ENCODE measurements at regions not wholly inside any gene's neighbourhood (a gene's known extent, or its start where the extent isn't known, plus 50 kb on each side); places are given as distances from the start of the nearest gene placed in this dataset.
A peak's percentile ranks its signal among the peaks of the same experiment; 100 is the strongest.

DNA sequence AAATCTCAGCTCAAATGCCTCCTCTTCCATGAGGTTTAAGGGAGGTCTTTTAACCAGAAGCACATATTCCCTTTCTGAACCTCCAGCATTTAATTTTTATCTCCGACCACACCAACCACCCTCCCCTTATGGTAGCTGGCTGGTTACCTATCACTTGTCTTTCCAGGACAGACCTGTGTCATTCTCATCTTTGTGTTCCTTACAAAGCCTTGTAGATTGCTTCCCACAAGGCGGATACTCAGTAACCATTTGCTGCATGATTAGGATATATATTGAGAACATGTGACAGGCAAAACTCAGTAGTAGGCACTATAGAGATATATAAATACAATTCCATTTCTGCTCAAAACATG, 119.5 kb downstream of the RPL22L1 start:
- Histone ChIP-seq H3K9ac (replicated peaks; ENCODE audit: extremely low read depth, insufficient read depth, low read length) (peak overlapping the region; percentile 75), H4K20me1 (replicated peaks; ENCODE audit: control insufficient read depth, extremely low read depth, insufficient read depth, low read length) (no peaks in the 10 kb centered on the region), H3K4me3 (replicated peaks in 1 of 3; ENCODE audit: insufficient read depth in 1 of 3, low read depth in 1 of 3, low read length in 3 of 3) (no peak overlapping the region), H3K79me2 (ENCODE audit: control insufficient read depth, insufficient read depth, low read length) (no peaks in the 10 kb centered on the region), H3K9me3 (replicated peaks; ENCODE audit: control insufficient read depth, insufficient read depth, low read length) (no peaks in the 10 kb centered on the region), H3K9me1 (replicated peaks; ENCODE audit: control insufficient read depth, extremely low read depth, insufficient read depth, low read length) (no peaks in the 10 kb centered on the region), H3K4me2 (ENCODE audit: insufficient read depth, low read length) (peak overlapping the region; percentile 25), H3K36me3 (ENCODE audit: control insufficient read depth in 2 of 2, extremely low read depth in 1 of 2, insufficient read depth in 2 of 2, low read length in 2 of 2) (no peaks in the 10 kb centered on the region), H3K4me1 (ENCODE audit: control insufficient read depth, extremely low read depth, insufficient read depth, low read length) (peaks cover 85% of the 10 kb centered on the region), H2AFZ (ENCODE audit: low read depth, low read length) (no peak overlapping the region), H3K27me3 (ENCODE audit: control insufficient read depth in 2 of 2, insufficient read depth in 2 of 2, low read length in 2 of 2) (no peaks in the 10 kb centered on the region), H3K27ac (ENCODE audit: insufficient read depth, low read depth, low read length) (peak overlapping the region; percentile 95)
- no peak for FAIRE-seq
- dilution Hi-C loops (cut with MboI; ENCODE audit: extremely low pct_ligation_motif_present, low sequenced_read_pairs): no loop called here
- intact Hi-C loops (cut with micrococcal nuclease): loop anchor here (2.0 kb wide), 1 partner anchor 62 kb away; no protein-coding TSS in a partner anchor
- TF ChIP-seq POLR2A (IDR thresholded peaks at IDR 0.05; ENCODE audit: low read depth, low read length): peak; percentile 4
- no peak for TF ChIP-seq MYC (IDR thresholded peaks at IDR 0.05; ENCODE audit: low read depth, low read length)
- no peak for TF ChIP-seq POLR2AphosphoS5 (IDR thresholded peaks at IDR 0.05; ENCODE audit: insufficient read depth, low read depth, low read length)
- ChIA-PET POLR2A (no interaction called here), CTCF (interaction anchor here (1.4 to 3.4 kb wide), 5 partner anchors 59 to 337 kb away, joined by 4 to 25 read pairs (median 13); no protein-coding TSS in a partner anchor)
- BruUV-seq (replicated peaks): no TSS peak
- DNase-seq (ENCODE audit: low read depth, low spot score): no peak

DNA sequence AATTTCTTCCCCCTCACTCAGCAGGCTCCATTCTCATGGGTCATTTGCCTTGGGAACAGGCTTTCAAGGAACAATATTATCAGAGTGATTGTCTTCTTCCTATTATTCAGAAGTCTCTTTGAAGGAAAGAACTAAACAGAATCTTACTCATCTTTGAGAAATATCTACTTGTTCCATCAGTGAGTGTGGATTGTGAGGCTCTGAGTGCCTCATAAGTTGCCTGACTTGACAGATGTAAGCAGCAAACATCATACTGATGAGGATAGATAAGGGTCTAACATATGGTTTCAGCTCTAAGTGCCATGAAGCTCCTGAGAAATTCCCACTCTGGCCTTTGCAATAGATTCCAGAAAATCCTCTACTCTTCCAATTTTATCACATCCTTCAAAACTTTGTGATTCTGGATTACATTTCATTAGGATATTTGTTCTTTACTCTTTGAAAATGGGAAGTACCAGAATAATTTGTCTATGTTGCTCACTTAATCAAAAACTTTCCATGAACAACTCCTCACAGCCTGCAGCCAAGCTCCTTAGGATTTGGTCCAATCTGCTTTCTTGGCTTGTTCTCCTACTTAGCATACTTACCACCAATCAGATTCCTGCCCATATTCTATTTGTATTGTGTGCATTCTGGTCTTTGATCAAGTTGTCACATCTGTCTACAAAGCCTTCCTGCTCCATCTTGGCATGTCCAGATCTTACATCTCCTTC, 120.1 kb downstream of the RPL22L1 start:
- no peak overlapping the region for H2AFZ ChIP-seq (ENCODE audit: low read depth, low read length)
- dilution Hi-C loops (cut with MboI; ENCODE audit: extremely low pct_ligation_motif_present, low sequenced_read_pairs): no loop called here
- CTCF ChIA-PET: interaction anchor here (1.4 kb wide), 1 partner anchor 319 kb away, joined by 4 read pairs; no protein-coding TSS in a partner anchor
- no peaks in the 10 kb centered on the region for H3K9me1 ChIP-seq (replicated peaks; ENCODE audit: control insufficient read depth, extremely low read depth, insufficient read depth, low read length)
- no peak for TF ChIP-seq EZH2 (IDR thresholded peaks at IDR 0.05; ENCODE audit: borderline replicate concordance, low read depth, low read length, severe bottlenecking)
- no peak for TF ChIP-seq JUN (IDR thresholded peaks at IDR 0.05; ENCODE audit: borderline replicate concordance, insufficient read depth, insufficient read length, low read depth)
- no peak for TF ChIP-seq POLR2AphosphoS5 (IDR thresholded peaks at IDR 0.05; ENCODE audit: insufficient read depth, low read depth, low read length)
- TF ChIP-seq POLR2A (IDR thresholded peaks at IDR 0.05; ENCODE audit: low read depth, low read length): peak; percentile 6
- TF ChIP-seq MYC (IDR thresholded peaks at IDR 0.05; ENCODE audit: low read depth, low read length): no peak
- TF ChIP-seq FOS (IDR thresholded peaks at IDR 0.05; ENCODE audit: borderline replicate concordance, insufficient read depth, low read length): no peak
- TF ChIP-seq, protein P1, sequence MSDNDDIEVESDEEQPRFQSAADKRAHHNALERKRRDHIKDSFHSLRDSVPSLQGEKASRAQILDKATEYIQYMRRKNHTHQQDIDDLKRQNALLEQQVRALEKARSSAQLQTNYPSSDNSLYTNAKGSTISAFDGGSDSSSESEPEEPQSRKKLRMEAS (IDR thresholded peaks at IDR 0.05; ENCODE audit: insufficient read depth, insufficient read length): no peak
- TF ChIP-seq GATA2 (IDR thresholded peaks at IDR 0.05; ENCODE audit: insufficient read depth, insufficient read length, low read depth, low read length): peak; percentile 86
- TF ChIP-seq, protein P2, sequence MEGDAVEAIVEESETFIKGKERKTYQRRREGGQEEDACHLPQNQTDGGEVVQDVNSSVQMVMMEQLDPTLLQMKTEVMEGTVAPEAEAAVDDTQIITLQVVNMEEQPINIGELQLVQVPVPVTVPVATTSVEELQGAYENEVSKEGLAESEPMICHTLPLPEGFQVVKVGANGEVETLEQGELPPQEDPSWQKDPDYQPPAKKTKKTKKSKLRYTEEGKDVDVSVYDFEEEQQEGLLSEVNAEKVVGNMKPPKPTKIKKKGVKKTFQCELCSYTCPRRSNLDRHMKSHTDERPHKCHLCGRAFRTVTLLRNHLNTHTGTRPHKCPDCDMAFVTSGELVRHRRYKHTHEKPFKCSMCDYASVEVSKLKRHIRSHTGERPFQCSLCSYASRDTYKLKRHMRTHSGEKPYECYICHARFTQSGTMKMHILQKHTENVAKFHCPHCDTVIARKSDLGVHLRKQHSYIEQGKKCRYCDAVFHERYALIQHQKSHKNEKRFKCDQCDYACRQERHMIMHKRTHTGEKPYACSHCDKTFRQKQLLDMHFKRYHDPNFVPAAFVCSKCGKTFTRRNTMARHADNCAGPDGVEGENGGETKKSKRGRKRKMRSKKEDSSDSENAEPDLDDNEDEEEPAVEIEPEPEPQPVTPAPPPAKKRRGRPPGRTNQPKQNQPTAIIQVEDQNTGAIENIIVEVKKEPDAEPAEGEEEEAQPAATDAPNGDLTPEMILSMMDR (IDR thresholded peaks at IDR 0.05; ENCODE audit: extremely low read depth in 1 of 2, insufficient read depth in 1 of 2, low read depth in 1 of 2, low read length in 2 of 2): no peak
- peak overlapping the region; percentile 75 for H3K9ac ChIP-seq (replicated peaks; ENCODE audit: extremely low read depth, insufficient read depth, low read length)
- no peaks in the 10 kb centered on the region for H3K9me3 ChIP-seq (replicated peaks; ENCODE audit: control insufficient read depth, insufficient read depth, low read length)
- H3K4me1 ChIP-seq (ENCODE audit: control insufficient read depth, extremely low read depth, insufficient read depth, low read length): peaks cover 85% of the 10 kb centered on the region
- intact Hi-C loops (cut with micrococcal nuclease): loop anchor here (2.0 to 5.0 kb wide), 2 partner anchors 61 to 228 kb away; no protein-coding TSS in a partner anchor
- no peaks in the 10 kb centered on the region for H3K36me3 ChIP-seq (ENCODE audit: control insufficient read depth in 2 of 2, extremely low read depth in 1 of 2, insufficient read depth in 2 of 2, low read length in 2 of 2)
- H4K20me1 ChIP-seq (replicated peaks; ENCODE audit: control insufficient read depth, extremely low read depth, insufficient read depth, low read length): no peaks in the 10 kb centered on the region
- no peaks in the 10 kb centered on the region for H3K27me3 ChIP-seq (ENCODE audit: control insufficient read depth in 2 of 2, insufficient read depth in 2 of 2, low read length in 2 of 2)
- POLR2A ChIA-PET: no interaction called here
- DNase-seq (ENCODE audit: low read depth, low spot score) (no peak), FAIRE-seq (no peak)
- H3K4me2 ChIP-seq (ENCODE audit: insufficient read depth, low read length): no peak overlapping the region
- no TSS peak for BruUV-seq (replicated peaks)
- peak overlapping the region; percentile 95 for H3K27ac ChIP-seq (ENCODE audit: insufficient read depth, low read depth, low read length)
- H3K4me3 ChIP-seq (replicated peaks in 1 of 3; ENCODE audit: insufficient read depth in 1 of 3, low read depth in 1 of 3, low read length in 3 of 3): no peak overlapping the region
- H3K79me2 ChIP-seq (ENCODE audit: control insufficient read depth, insufficient read depth, low read length): no peaks in the 10 kb centered on the region
